Fibroblast of lung (primary cell): ENCODE measurements at regions not wholly inside any gene's neighbourhood (a gene's known extent, or its start where the extent isn't known, plus 50 kb on each side); places are given as distances from the start of the nearest gene placed in this dataset.

ENCODE experiments used
- DNase-seq, 2 donors: peaks; one replicate each; pipeline versions ENCODE4 v3.0.0 to v3.0.0-alpha.2; 2010; ENCODE audit warnings: low read depth in 2 of 2
- H2AFZ ChIP-seq: 2 replicates; pipeline ENCODE4 v1.5.1; 2012; ENCODE audit warnings: low read length, control low read depth, inconsistent platforms
- H3K27ac ChIP-seq: 2 replicates; pipeline ENCODE4 v1.5.1; 2011; ENCODE audit warnings: low read length, control low read depth; ENCODE audit not compliant: insufficient read depth
- H3K27me3 ChIP-seq: 2 replicates; pipeline ENCODE4 v1.5.1; 2011; ENCODE audit warnings: mild to moderate bottlenecking, low read length; ENCODE audit not compliant: control insufficient read depth, insufficient read depth
- H3K36me3 ChIP-seq: 2 replicates; pipeline ENCODE4 v1.5.1; 2011; ENCODE audit warnings: low read length; ENCODE audit not compliant: control insufficient read depth, insufficient read depth
- H3K4me1 ChIP-seq: 2 replicates; pipeline ENCODE4 v1.5.1; 2011; ENCODE audit warnings: low read length; ENCODE audit not compliant: control insufficient read depth, insufficient read depth; ENCODE audit errors: extremely low read depth
- H3K4me2 ChIP-seq: 2 replicates; pipeline ENCODE4 v1.5.1; 2011; ENCODE audit warnings: low read length, control low read depth; ENCODE audit not compliant: insufficient read depth; ENCODE audit errors: extremely low read depth
- H3K4me3 ChIP-seq, 4 experiments: fragments of 200-600 bp in 1 of 4; sonication (generic) in 1 of 4; replicated peaks in 1 of 4; 2 replicates each; pipeline ENCODE4 v1.5.1; 2011 to 2016; ENCODE audit warnings: low read length in 4 of 4, low read depth in 3 of 4, mild to moderate bottlenecking in 3 of 4, control low read depth in 2 of 4, inconsistent platforms in 1 of 4, mixed read lengths in 1 of 4; ENCODE audit not compliant: insufficient read depth in 1 of 4; ENCODE audit errors: control extremely low read depth in 1 of 4
- H3K79me2 ChIP-seq: 2 replicates; pipeline ENCODE4 v1.5.1; 2012; ENCODE audit warnings: mild to moderate bottlenecking, low read length, inconsistent platforms; ENCODE audit not compliant: control insufficient read depth, insufficient read depth
- H3K9ac ChIP-seq: 2 replicates; pipeline ENCODE4 v1.5.1; 2011; ENCODE audit warnings: mild to moderate bottlenecking, low read length, control low read depth; ENCODE audit not compliant: insufficient read depth
- H3K9me3 ChIP-seq: 2 replicates; pipeline ENCODE4 v1.5.1; 2012; ENCODE audit warnings: low read depth, low read length; ENCODE audit not compliant: control insufficient read depth, insufficient read depth
- H4K20me1 ChIP-seq: 2 replicates; pipeline ENCODE4 v1.5.1; 2011; ENCODE audit warnings: low read length; ENCODE audit not compliant: control insufficient read depth, insufficient read depth; ENCODE audit errors: extremely low read depth
- CTCF ChIP-seq, 2 donors: IDR thresholded peaks in 1 of 2; conservative IDR thresholded peaks in 1 of 2; 1 replicate in 1 of 2; 2 replicates in 1 of 2; pipeline ENCODE4 v1.5.1; 2011 to 2012; ENCODE audit warnings: low read length in 2 of 2, control low read depth in 1 of 2, inconsistent platforms in 1 of 2, low read depth in 1 of 2, mild to moderate bottlenecking in 1 of 2
- EZH2 ChIP-seq: IDR thresholded peaks from 2 replicates; pipeline ENCODE4 v1.5.1; 2012; ENCODE audit warnings: low read length, control low read depth, mild to moderate bottlenecking; ENCODE audit errors: missing control alignments

GRCh38 chr14:97878206-97878605, 1081.0 kb downstream of the VRK1 start:
- H3K9me3 ChIP-seq: no peaks in the 10 kb centered on the region
- no peak for TF ChIP-seq CTCF (conservative IDR thresholded peaks at IDR 0.05 in 1 of 2, IDR thresholded peaks at IDR 0.05 in 1 of 2; ENCODE audit: low read depth in 1 of 2, low read length in 2 of 2)
- no peak for TF ChIP-seq EZH2
- no peak overlapping the region for H3K4me3 ChIP-seq
- H3K9ac ChIP-seq: no peak overlapping the region
- no peak for DNase-seq
- H3K4me2 ChIP-seq: no peak overlapping the region
- no peaks in the 10 kb centered on the region for H3K27me3 ChIP-seq
- H3K27ac ChIP-seq: no peak overlapping the region
- no peaks in the 10 kb centered on the region for H3K79me2 ChIP-seq
- H4K20me1 ChIP-seq: no peaks in the 10 kb centered on the region
- H2AFZ ChIP-seq: no peak overlapping the region
- no peaks in the 10 kb centered on the region for H3K36me3 ChIP-seq
- no peaks in the 10 kb centered on the region for H3K4me1 ChIP-seq

DNA sequence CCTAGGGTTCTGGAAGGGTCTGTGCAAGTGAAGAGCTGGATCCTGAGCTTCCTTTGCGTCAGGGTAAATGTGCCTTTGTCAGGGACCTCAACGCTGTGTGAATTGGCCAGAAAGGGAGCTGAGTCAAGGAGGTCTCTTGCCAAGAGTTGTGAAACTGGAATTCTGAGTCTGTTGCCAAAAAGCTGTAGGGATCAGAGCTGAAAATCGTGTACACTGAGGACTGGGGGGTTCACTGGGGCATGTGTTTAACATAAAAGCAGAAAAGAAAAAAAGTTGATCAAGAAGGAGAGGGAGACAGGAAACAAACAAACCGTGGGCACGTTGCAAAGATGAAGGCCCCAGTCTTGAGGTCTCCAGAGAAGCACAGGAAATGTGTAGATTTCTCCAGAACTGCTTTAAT, 1081.5 kb downstream of the VRK1 start:
- Histone ChIP-seq H3K4me3 (no peak overlapping the region), H3K27me3 (no peaks in the 10 kb centered on the region), H3K36me3 (no peaks in the 10 kb centered on the region), H3K9ac (no peak overlapping the region), H3K27ac (no peak overlapping the region), H2AFZ (no peak overlapping the region), H3K4me2 (no peak overlapping the region), H3K9me3 (no peaks in the 10 kb centered on the region), H4K20me1 (no peaks in the 10 kb centered on the region), H3K4me1 (no peaks in the 10 kb centered on the region), H3K79me2 (no peaks in the 10 kb centered on the region)
- TF ChIP-seq EZH2: no peak
- TF ChIP-seq CTCF (conservative IDR thresholded peaks at IDR 0.05 in 1 of 2, IDR thresholded peaks at IDR 0.05 in 1 of 2; ENCODE audit: low read depth in 1 of 2, low read length in 2 of 2): no peak
- DNase-seq: peak in 1 of 2 donors; percentile 73

GRCh38 chr14:97887690-97888089, 1090.5 kb downstream of the VRK1 start:
- Histone ChIP-seq H3K4me2 (no peak overlapping the region), H2AFZ (no peak overlapping the region), H4K20me1 (no peaks in the 10 kb centered on the region), H3K36me3 (no peaks in the 10 kb centered on the region), H3K27me3 (no peaks in the 10 kb centered on the region), H3K4me1 (no peaks in the 10 kb centered on the region), H3K9me3 (no peaks in the 10 kb centered on the region), H3K9ac (no peak overlapping the region), H3K4me3 (no peak overlapping the region), H3K79me2 (no peaks in the 10 kb centered on the region), H3K27ac (no peak overlapping the region)
- TF ChIP-seq EZH2 (no peak), CTCF (conservative IDR thresholded peaks at IDR 0.05 in 1 of 2, IDR thresholded peaks at IDR 0.05 in 1 of 2; ENCODE audit: low read depth in 1 of 2, low read length in 2 of 2) (no peak)
- DNase-seq: no peak
